ENCODE measurements at regions not wholly inside any gene's neighbourhood (a gene's known extent, or its start where the extent isn't known, plus 50 kb on each side); places are given as distances from the start of the nearest gene placed in this dataset.

DNA sequence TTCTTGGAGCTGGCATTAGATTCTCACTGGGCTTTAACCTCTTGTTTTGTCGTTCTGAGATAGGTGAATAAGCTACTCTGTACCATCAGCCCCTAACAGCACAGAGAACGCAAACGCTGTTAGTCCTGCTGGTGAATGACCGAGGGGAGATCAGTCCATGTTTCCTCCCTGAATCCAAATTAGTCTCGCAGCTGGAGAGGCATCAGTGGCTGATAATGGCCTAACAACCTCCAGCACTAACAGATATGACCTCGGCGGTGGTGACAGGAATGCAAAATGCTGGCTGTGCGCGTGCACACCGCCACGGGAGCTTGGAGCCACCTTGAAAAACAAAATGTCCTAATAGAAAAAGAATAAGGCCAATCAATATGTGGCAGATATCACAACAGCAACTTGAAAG lies 77.6 kb upstream of the IRX1 start (continued):
- TF ChIP-seq, protein P1, sequence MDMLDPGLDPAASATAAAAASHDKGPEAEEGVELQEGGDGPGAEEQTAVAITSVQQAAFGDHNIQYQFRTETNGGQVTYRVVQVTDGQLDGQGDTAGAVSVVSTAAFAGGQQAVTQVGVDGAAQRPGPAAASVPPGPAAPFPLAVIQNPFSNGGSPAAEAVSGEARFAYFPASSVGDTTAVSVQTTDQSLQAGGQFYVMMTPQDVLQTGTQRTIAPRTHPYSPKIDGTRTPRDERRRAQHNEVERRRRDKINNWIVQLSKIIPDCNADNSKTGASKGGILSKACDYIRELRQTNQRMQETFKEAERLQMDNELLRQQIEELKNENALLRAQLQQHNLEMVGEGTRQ (CRISPR knock-in tag; IDR thresholded peaks at IDR 0.05), result no peak
- TF ChIP-seq ETV6 (CRISPR knock-in tag; IDR thresholded peaks at IDR 0.05), result no peak
- no peak for TF ChIP-seq MYBL2 (CRISPR knock-in tag; IDR thresholded peaks at IDR 0.05)
- TF ChIP-seq, protein P2, sequence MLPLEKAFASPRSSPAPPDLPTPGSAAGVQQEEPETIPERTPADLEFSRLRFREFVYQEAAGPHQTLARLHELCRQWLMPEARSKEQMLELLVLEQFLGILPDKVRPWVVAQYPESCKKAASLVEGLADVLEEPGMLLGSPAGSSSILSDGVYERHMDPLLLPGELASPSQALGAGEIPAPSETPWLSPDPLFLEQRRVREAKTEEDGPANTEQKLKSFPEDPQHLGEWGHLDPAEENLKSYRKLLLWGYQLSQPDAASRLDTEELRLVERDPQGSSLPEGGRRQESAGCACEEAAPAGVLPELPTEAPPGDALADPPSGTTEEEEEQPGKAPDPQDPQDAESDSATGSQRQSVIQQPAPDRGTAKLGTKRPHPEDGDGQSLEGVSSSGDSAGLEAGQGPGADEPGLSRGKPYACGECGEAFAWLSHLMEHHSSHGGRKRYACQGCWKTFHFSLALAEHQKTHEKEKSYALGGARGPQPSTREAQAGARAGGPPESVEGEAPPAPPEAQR (CRISPR knock-in tag; IDR thresholded peaks at IDR 0.05), result no peak

DNA sequence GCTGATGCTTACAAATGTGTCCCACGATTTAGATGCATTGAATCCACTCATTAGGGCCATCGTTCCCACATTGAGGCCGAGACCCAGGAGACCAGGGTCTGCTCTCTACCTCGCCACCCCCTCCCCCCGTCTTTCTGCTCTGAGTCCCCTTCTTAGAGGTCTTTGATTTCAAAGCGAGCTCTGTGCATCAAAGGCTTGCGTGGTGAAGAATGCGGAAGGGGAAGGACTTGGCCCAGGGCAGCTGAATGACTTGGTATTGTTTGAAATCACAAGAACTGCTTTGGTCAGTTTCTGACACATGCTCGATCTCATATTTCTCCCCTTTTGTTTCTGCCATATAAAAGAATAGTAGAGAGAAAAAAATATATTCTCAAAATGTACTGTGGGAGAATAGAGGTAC lies 78.3 kb upstream of the IRX1 start:
- Mint-ChIP-seq H3K9me3 (no peaks in the 10 kb centered on the region), H3K36me3 (no peaks in the 10 kb centered on the region), H3K4me1 (peaks cover 46% of the 10 kb centered on the region), H3K4me3 (no peak overlapping the region), H3K27me3 (ENCODE audit: low read depth) (no peaks in the 10 kb centered on the region), H3K27ac (no peak overlapping the region)
- no peak for TF ChIP-seq NR1H2 (CRISPR knock-in tag; IDR thresholded peaks at IDR 0.05)
- no peak for TF ChIP-seq FOXJ3 (CRISPR knock-in tag; IDR thresholded peaks at IDR 0.05; ENCODE audit: borderline replicate concordance)
- TF ChIP-seq, protein P3, sequence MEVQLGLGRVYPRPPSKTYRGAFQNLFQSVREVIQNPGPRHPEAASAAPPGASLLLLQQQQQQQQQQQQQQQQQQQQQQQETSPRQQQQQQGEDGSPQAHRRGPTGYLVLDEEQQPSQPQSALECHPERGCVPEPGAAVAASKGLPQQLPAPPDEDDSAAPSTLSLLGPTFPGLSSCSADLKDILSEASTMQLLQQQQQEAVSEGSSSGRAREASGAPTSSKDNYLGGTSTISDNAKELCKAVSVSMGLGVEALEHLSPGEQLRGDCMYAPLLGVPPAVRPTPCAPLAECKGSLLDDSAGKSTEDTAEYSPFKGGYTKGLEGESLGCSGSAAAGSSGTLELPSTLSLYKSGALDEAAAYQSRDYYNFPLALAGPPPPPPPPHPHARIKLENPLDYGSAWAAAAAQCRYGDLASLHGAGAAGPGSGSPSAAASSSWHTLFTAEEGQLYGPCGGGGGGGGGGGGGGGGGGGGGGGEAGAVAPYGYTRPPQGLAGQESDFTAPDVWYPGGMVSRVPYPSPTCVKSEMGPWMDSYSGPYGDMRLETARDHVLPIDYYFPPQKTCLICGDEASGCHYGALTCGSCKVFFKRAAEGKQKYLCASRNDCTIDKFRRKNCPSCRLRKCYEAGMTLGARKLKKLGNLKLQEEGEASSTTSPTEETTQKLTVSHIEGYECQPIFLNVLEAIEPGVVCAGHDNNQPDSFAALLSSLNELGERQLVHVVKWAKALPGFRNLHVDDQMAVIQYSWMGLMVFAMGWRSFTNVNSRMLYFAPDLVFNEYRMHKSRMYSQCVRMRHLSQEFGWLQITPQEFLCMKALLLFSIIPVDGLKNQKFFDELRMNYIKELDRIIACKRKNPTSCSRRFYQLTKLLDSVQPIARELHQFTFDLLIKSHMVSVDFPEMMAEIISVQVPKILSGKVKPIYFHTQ (CRISPR knock-in tag; IDR thresholded peaks at IDR 0.05), result no peak
- TF ChIP-seq, protein P4, sequence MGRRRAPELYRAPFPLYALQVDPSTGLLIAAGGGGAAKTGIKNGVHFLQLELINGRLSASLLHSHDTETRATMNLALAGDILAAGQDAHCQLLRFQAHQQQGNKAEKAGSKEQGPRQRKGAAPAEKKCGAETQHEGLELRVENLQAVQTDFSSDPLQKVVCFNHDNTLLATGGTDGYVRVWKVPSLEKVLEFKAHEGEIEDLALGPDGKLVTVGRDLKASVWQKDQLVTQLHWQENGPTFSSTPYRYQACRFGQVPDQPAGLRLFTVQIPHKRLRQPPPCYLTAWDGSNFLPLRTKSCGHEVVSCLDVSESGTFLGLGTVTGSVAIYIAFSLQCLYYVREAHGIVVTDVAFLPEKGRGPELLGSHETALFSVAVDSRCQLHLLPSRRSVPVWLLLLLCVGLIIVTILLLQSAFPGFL (CRISPR knock-in tag; IDR thresholded peaks at IDR 0.05; ENCODE audit: borderline replicate concordance), result no peak
- TF ChIP-seq, protein P5, sequence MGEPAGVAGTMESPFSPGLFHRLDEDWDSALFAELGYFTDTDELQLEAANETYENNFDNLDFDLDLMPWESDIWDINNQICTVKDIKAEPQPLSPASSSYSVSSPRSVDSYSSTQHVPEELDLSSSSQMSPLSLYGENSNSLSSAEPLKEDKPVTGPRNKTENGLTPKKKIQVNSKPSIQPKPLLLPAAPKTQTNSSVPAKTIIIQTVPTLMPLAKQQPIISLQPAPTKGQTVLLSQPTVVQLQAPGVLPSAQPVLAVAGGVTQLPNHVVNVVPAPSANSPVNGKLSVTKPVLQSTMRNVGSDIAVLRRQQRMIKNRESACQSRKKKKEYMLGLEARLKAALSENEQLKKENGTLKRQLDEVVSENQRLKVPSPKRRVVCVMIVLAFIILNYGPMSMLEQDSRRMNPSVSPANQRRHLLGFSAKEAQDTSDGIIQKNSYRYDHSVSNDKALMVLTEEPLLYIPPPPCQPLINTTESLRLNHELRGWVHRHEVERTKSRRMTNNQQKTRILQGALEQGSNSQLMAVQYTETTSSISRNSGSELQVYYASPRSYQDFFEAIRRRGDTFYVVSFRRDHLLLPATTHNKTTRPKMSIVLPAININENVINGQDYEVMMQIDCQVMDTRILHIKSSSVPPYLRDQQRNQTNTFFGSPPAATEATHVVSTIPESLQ (CRISPR knock-in tag; IDR thresholded peaks at IDR 0.05), result no peak
- TF ChIP-seq, protein P6, sequence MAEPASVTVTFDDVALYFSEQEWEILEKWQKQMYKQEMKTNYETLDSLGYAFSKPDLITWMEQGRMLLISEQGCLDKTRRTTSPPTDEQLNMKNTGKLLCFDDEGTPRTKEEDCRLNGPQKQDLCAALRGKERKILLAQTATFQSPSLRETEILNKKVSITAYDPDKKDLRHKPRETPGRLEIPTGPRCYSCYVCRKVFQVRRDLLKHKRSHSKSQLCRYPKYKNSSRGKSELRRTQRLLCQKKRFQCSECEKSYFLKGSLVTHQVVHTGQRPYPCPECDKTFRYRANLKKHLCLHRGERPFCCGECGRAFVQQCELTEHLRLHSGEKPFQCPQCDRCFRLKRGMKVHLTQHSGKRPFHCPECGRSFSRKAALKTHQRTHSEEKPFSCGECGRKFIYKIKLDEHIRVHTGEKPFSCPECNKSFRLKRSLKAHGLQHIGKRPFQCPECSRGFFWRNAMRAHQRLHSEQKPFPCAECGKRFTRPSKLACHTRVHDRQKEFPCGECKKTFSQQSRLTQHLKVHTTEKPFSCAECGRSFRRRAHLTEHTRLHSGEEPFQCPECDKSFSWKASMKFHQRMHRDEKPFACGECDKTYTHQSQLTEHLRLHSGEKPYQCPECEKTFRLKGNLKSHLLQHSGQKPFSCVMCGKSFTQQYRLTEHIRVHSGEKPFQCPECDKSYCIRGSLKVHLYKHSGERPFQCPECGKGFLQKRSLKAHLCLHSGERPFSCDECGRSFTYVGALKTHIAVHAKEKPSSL (CRISPR knock-in tag; conservative IDR thresholded peaks at IDR 0.05), result no peak
- TF ChIP-seq GRHL2 (CRISPR knock-in tag; IDR thresholded peaks at IDR 0.05; ENCODE audit: insufficient replicate concordance, severe bottlenecking), result no peak
- TF ChIP-seq, protein P1 (CRISPR knock-in tag; IDR thresholded peaks at IDR 0.05), result no peak
- TF ChIP-seq, protein P7, sequence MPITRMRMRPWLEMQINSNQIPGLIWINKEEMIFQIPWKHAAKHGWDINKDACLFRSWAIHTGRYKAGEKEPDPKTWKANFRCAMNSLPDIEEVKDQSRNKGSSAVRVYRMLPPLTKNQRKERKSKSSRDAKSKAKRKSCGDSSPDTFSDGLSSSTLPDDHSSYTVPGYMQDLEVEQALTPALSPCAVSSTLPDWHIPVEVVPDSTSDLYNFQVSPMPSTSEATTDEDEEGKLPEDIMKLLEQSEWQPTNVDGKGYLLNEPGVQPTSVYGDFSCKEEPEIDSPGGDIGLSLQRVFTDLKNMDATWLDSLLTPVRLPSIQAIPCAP (CRISPR knock-in tag; IDR thresholded peaks at IDR 0.05), result no peak
- peak; percentile 60 for ATAC-seq
- CTCF ChIA-PET, result no interaction called here
- DNase-seq (ENCODE audit: low spot score), result peak; percentile 28
- POLR2A ChIA-PET, result interaction anchor here (0.6 kb wide), 1 partner anchor 29 kb away, joined by 4 read pairs; no protein-coding TSS in a partner anchor

Measured in WTC11 (cell line).